ENCODE measurements at regions not wholly inside any gene's neighbourhood (a gene's known extent, or its start where the extent isn't known, plus 50 kb on each side); places are given as distances from the start of the nearest gene placed in this dataset.

GRCh38 chr9:129484352-129485000, 136.4 kb downstream of the C9orf50 start:
- TF ChIP-seq EZH2phosphoT487 (IDR thresholded peaks at IDR 0.05; ENCODE audit: low read depth) (no peak), CTCF (IDR thresholded peaks at IDR 0.05; ENCODE audit: low read depth, low read length) (no peak)
